ENCODE measurements at regions not wholly inside any gene's neighbourhood (a gene's known extent, or its start where the extent isn't known, plus 50 kb on each side); places are given as distances from the start of the nearest gene placed in this dataset.

DNA sequence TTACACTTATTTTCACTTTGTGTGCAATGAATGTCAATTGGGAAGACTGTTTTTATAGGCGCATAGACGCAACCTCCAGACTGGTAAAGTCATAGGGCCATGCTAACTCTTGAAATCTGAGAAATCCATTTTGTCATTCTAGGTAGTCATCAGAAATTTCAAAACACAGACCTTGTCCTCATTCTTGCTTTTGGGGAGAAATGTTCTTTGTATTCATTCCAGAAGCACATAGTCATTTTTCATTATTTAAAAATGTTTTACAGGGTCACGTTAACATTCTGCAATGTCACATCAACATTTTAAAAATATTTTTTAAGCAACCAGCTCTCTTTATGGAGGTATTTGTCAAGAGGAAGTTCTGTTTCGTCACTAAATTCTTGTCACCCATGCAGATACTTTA is 898.4 kb downstream of the PDCD6IP start:
- DNase-seq, result no peak

- no peak for DNase-seq
These were observed 904.6 kb downstream of the PDCD6IP start for GRCh38 chr3:34703053-34703452.

- no peak for DNase-seq
These were observed 914.3 kb upstream of the ARPP21 start for GRCh38 chr3:34724916-34725499.

DNA sequence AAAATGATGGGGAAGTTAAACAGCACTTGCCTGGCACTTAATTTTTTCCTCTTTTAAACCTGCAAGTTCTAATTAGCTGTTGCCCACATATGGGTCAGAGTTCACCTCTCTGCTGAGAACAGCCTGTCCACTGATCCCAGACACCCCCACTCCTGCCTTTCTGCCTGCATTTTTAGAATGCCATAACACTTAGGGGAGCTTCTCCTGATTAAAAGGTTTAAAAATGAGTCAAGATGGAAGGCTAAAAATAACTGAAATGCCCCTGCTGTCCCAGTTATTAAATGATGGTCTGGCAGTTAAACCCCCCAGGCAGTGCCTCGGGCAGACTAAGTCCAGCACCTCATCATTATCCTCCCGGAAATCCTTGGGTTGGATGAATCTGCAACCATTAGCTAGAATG is 913.6 kb upstream of the ARPP21 start:
- no peak for DNase-seq

- DNase-seq, result no peak
These were observed 911.6 kb upstream of the ARPP21 start for GRCh38 chr3:34727700-34728099.

DNA sequence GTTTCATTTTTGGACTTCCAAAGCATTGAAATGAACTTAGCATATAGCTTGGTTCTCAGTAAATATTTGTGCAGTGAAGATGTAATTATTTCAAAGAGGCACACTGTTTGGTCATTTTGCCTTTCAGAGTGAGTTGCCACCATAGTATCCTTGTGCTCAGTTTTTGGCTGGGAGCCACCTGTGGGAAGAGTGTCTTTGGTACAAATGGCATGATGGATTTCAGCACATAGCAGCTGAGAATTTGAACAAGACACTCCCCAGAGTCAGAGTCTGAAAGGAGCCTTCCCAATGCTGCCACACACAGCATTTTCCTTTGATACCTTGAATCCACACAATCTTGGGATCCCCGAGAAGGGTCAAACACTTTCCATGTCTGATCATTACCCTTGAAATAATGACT is 897.2 kb upstream of the ARPP21 start:
- DNase-seq, result no peak

DNA sequence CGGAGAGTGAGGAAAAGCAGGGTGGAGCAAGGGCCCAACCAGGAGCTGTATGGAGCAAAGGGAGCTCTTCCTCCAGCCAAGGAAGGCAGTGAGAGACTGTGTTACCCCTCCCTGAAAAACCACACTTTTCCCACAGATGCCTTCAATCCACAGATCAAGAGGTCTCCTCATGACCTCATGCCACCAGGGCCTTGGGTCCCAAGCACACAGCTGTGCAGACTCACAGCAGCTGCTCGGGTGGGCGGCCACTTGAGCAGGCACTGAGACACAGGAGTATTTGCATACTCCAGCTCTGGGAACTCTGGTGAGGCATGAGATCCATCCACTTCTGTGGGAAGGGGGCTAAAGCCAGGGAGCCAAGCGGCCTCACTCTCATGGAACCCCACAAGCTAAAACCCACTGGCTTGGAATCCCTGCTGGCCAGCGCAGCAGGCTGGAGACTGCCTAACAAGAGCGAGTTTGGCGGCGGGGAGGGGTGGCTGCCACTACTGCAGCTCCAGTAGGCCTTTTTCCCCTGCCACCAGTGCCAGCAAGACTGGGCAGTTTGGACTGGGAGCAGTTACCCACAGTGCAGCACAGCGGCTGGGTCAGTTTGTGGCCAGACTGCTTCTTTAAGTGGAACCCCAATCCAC is 880.6 kb upstream of the ARPP21 start:
- DNase-seq, result no peak

DNA sequence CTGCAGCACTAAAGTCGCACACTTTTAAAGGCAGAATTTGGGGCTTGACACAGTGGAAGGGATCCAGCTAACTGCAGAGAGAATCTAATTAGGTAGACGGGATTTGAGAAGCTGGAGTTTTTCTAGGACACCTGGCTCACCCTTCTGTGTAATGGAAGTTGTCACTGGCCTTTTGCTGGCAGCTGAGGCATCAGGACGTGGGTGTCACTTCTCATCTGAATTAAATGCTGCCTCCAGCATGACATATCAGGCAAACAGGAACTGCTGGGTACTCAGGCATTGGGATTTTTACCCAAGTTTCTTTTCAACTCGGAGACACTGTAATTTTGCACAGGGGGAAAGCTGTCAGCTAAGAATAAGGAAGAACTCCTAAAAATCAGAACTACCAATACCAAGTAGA is 861.9 kb upstream of the ARPP21 start:
- DNase-seq, result no peak

DNA sequence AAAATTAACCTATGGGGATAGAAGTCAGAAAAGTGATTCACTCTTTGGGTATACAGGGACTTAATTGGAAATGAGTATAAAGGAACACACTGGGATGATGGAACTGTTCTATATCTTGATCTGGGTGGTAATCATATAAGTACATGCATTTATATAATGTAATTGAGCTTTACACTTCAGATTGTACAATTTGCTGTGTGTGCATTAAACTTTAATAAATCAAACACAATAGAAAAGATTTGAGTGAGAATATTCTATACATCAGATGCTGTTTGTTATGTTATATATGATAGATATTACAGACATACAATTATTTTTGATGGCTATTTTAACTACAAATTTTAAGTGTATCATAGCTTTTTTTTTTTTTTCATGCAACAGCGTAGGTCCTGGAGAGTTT is 860.2 kb upstream of the ARPP21 start:
- no peak for DNase-seq

DNA sequence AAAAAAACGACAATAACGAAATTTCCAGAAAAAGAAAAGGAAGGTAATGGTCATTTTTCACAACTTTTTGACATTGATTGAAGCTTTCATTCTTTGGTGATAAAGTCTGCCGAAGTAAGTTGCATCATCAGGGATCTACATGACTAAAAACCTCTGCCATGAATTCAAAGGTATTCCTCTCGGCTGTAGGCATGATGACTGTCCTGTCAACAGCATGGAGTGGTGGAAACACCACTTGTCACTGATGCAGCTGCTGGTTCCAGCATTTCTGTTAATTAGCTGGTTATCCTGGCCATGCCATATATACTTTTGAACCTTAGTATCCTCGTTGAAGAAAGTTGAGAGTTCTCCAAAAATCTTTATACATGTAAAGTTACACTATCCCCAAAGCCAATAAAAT is 859.0 kb upstream of the ARPP21 start:
- no peak for DNase-seq

GRCh38 chr3:34780973-34781372 is 858.4 kb upstream of the ARPP21 start:
- no peak for DNase-seq

GRCh38 chr3:34782871-34783270 is 856.5 kb upstream of the ARPP21 start:
- no peak for DNase-seq

- DNase-seq, result no peak
These were observed 855.4 kb upstream of the ARPP21 start for GRCh38 chr3:34783876-34784275.

GRCh38 chr3:34793057-34793456 is 846.3 kb upstream of the ARPP21 start:
- DNase-seq, result no peak

DNA sequence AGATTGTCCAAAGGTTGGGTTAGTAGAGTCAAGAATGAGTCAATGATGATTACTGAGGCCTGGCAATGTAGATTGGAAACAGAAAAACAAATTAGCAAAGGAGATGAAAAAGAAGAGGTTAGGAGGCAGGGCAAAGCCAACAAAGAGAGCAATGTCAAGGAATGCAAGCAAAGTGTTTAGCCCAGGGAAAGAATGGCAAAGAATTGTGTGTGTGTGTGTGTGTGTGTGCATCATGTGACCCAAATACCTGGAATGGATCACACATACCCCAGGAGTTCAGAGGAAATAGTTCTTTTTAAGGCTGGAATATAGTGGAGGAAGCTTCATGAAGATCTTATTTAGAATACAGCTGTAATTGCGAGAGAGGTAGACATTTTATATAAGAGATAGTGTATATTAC is 831.7 kb upstream of the ARPP21 start:
- no peak for DNase-seq

- DNase-seq, result no peak
These were observed 831.0 kb upstream of the ARPP21 start for GRCh38 chr3:34808287-34808686.

- no peak for DNase-seq
These were observed 810.5 kb upstream of the ARPP21 start for GRCh38 chr3:34828847-34829246.

GRCh38 chr3:34832865-34833508 is 806.3 kb upstream of the ARPP21 start:
- no peak for DNase-seq

DNA sequence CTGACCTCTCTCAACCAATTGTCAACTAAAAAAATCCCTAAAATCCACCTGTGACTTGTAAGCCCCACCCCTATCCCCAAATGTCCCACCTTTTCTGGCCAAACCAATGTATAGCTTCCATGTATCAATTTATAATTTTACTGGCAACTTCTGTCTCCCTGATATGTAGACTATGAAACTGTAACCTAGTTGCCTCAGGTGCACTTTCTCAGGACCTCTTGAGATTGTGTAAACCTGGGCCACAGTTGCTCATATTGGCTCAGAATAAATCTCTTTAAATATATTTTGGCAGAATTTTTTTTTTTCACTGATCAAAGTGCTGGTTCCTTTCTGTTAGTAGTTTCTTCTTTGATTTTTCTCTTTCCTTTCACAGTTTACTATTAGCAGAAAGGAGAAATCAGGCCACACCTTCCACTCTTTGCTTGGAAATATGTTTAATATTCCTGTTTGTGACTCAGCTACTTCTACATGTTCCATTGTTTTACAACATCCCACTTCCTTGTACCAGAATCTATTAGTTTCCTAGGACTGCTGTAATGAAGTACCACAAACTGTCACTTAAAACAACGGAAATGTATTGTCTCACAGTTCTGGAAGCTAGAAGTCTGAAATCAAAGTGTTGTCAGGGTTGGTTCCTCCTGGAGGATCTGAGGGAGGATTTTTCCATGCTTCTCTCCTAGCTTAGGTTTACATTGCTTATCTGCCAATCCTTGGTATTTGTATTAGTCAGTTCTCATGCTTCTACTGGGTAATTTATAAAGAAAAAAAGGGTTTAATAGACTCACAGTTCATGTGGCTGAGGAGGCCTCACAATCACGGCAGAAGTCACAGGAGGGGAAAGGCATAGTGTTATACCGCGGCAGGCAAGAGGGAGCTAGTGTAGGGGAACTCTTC is 801.2 kb upstream of the ARPP21 start:
- no peak for DNase-seq

DNA sequence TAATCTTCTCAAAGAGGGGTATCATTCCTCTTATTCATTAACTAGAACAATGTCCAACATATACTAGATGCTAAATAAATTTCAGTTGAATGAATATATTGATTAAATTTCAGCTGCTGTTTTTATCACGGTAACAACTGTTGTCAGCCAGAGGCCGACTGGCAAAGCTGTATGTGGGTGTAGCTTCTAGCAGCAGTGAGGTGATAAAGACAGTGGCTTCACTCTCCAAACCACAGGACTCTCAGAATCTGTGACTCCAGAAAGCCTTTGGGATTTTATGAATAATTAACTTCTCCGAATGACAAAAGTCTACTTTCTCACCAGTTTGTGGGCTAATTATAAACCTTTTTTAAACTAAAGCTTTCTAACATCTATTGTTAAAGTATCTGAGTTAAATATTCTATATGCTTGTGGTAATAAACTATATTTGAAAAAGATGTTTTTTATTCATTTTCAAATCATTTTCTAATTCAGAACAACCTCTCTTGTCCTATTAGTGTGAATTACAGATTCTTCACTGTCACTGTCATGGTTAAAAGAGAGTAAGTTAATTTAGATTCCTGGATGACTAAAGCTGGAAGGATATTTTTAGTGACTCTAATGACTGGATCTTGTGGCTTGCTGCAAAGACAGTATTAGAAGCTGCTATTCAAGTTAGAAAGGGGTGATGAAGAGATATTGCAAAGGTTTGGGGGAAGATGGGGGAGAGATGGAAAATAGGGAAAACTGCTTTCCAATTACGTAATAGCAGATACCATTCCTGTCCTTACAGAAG is 796.4 kb upstream of the ARPP21 start:
- DNase-seq, result no peak

DNA sequence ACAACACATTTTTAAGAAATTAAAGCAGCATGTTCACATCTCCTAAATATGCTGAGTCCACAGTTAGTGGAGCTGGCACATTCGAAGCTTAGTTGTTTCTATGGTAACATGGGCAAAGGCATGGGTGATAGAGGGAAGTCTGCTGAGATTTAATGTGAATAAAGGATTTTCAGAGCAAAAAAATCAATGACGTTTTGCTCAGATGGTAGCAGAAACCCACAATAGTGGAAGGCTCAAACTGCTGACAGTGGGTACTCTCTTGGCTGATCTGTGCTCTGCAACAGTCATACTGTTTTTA is 795.1 kb upstream of the ARPP21 start:
- no peak for DNase-seq

DNA sequence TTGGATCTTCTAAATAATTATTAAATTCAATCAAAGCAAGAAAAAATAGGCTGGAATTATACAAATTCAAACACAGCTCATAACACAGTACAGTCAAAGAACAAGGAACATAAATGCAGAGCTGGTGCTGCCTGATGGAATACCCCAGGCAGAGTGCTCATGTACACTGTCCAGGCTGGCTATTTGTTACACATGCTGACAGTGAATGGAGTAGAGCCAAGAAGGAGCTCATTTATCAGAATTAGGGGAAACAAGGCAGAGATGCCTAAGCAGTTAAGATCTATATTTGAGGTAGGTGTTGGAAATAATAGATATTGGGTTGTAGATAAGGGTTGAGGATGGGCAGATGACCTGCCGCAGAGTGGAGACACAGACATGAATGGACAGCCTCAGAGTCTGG is 788.2 kb upstream of the ARPP21 start:
- no peak for DNase-seq

DNA sequence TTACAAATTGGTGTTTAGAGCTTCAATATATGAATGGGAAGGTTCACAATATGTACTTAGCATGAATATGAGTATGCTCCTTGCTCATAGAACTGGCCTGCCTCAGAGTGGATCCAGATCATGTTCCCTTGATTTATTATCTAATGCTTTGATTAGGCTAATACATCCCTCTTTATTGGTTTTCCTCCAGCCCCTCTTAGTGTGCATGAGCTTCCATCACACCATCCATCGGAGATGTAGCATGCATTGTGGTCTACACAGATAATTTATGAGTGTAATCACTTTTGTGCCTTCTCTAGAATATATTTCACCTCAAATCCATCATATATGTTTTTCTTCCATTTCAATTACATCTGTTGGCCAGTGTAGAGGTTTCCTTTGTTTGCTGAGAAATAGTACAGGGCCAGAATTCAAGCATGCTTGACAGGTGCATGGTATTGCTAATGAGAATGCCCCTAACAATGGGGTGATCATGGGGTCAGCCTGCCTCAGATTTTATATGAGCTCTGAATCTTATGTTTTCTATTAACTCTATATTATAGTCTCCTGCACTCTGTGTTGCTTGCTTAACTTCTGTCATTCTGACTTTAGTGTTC is 786.4 kb upstream of the ARPP21 start:
- no peak for DNase-seq
